ENCODE measurements at regions not wholly inside any gene's neighbourhood (a gene's known extent, or its start where the extent isn't known, plus 50 kb on each side); places are given as distances from the start of the nearest gene placed in this dataset.

DNA sequence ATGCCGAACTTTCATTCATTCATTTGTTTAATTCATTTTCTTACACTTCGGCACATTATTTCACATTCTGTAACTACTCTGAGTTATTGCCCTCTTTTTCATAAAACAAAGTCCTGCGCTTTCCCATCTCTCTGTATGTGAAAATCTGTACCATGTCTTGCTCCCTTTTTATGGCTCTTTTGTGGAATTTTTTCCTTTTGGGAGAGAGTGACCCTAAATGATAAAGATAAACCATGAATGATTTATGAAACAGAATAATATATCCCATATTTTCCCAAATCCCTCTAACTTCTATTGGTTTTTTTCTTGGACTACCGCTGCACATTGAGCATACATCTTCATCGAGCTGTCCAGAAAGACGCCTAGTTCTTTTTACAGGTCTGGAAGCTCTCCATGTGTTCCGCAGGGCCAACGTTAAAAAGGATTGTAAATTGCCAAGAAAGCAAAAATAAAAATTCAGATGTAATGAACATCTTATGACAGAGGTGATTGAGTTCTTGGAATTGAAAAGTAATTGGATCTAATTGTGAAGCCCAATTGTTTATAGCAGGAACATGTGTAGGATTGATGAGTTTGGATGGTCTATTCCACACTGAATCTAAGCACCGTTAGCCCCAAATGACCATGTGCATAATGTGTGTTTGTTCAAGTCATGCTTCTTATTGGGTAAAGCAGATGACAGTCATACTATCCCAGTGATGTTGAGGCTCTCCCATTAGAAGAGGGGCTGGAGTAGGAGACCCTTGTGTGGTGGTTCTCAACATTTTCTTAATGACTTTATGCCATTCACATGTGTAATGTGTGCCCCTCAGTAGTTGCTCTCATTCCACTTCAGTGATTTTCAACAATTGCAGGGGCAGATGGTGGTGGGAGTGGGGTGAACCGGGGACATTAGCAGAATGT, 378.9 kb downstream of the DLEU7 start:
- H2BK15ac ChIP-seq (ENCODE audit: low read depth, low read length), result no peak overlapping the region
- H2AFZ ChIP-seq (ENCODE audit: low read length), result no peak overlapping the region
- H4K20me1 ChIP-seq (ENCODE audit: control insufficient read depth, insufficient read depth, insufficient read length), result no peaks in the 10 kb centered on the region
- no peaks in the 10 kb centered on the region for H3K4me1 Mint-ChIP-seq
- H3K27ac Mint-ChIP-seq, result no peak overlapping the region
- DNase-seq, result no peak
- no peaks in the 10 kb centered on the region for H3K9me3 Mint-ChIP-seq
- H3K36me3 Mint-ChIP-seq (ENCODE audit: insufficient read depth in 1 of 3, low read depth in 3 of 3), result no peaks in the 10 kb centered on the region
- H3K4ac ChIP-seq (ENCODE audit: low read depth, low read length), result no peak overlapping the region
- no peak overlapping the region for H3K56ac ChIP-seq (ENCODE audit: insufficient read length, low read depth, low read length)
- H3K27ac ChIP-seq (ENCODE audit: insufficient read length, low read depth, low read length), result no peak overlapping the region
- WGBS (ENCODE audit: extremely low coverage, insufficient read length, low lambda C conversion rate), result no CpG with 5 or more reads among the region's 10 CpGs
- no peak overlapping the region for H3K14ac ChIP-seq (ENCODE audit: insufficient read depth, low read length)
- TF ChIP-seq, protein P1, sequence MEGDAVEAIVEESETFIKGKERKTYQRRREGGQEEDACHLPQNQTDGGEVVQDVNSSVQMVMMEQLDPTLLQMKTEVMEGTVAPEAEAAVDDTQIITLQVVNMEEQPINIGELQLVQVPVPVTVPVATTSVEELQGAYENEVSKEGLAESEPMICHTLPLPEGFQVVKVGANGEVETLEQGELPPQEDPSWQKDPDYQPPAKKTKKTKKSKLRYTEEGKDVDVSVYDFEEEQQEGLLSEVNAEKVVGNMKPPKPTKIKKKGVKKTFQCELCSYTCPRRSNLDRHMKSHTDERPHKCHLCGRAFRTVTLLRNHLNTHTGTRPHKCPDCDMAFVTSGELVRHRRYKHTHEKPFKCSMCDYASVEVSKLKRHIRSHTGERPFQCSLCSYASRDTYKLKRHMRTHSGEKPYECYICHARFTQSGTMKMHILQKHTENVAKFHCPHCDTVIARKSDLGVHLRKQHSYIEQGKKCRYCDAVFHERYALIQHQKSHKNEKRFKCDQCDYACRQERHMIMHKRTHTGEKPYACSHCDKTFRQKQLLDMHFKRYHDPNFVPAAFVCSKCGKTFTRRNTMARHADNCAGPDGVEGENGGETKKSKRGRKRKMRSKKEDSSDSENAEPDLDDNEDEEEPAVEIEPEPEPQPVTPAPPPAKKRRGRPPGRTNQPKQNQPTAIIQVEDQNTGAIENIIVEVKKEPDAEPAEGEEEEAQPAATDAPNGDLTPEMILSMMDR (conservative IDR thresholded peaks at IDR 0.05), result no peak
- no peaks in the 10 kb centered on the region for H3K9me3 ChIP-seq (ENCODE audit: control insufficient read depth, low read depth, low read length)
- peaks cover 2% of the 10 kb centered on the region; the same call in 1 of the 2 replicates for H3K79me2 ChIP-seq (ENCODE audit: insufficient read depth, low read length)
- no peaks in the 10 kb centered on the region for H3K4me1 ChIP-seq (ENCODE audit: insufficient read depth, low read length)
- H3K9ac ChIP-seq (ENCODE audit: extremely low read depth, insufficient read length, low read length), result no peak overlapping the region
- no peak overlapping the region for H4K8ac ChIP-seq (replicated peaks; ENCODE audit: insufficient read length, low read depth, low read length)
- H2BK12ac ChIP-seq (ENCODE audit: insufficient read length, low read depth, low read length), result no peak overlapping the region
- no peak overlapping the region for H3T11ph ChIP-seq (ENCODE audit: low read length)
- H3K18ac ChIP-seq (ENCODE audit: insufficient read length, low read depth, low read length), result no peak overlapping the region
- no peaks in the 10 kb centered on the region for H3K27me3 ChIP-seq (ENCODE audit: insufficient read depth, low read length)
- H2AK5ac ChIP-seq (ENCODE audit: insufficient read length, low read length), result no peak overlapping the region
- H2BK120ac ChIP-seq (ENCODE audit: low read depth, low read length, poor library complexity, severe bottlenecking), result no peak overlapping the region
- H3K23me2 ChIP-seq (ENCODE audit: insufficient read length, low read depth, low read length, poor library complexity, severe bottlenecking), result no peaks in the 10 kb centered on the region
- H4K5ac ChIP-seq (ENCODE audit: insufficient read length, low read depth, low read length), result no peak overlapping the region
- no peaks in the 10 kb centered on the region for H3K79me1 ChIP-seq (ENCODE audit: insufficient read depth, low read depth, low read length, poor library complexity, severe bottlenecking)
- no peak overlapping the region for H3K23ac ChIP-seq (ENCODE audit: insufficient read length, low read depth, low read length)
- no peak overlapping the region for H2BK20ac ChIP-seq (ENCODE audit: low read depth, low read length, poor library complexity, severe bottlenecking)
- no peak overlapping the region for H2BK5ac ChIP-seq (ENCODE audit: insufficient read length, low read length)
- no peak overlapping the region for H3K4me2 ChIP-seq (ENCODE audit: insufficient read depth, insufficient read length, low read length)
- H4K91ac ChIP-seq (ENCODE audit: insufficient read length, low read depth, low read length), result no peak overlapping the region
- H3K4me3 Mint-ChIP-seq, result no peak overlapping the region
- no peaks in the 10 kb centered on the region for H3K27me3 Mint-ChIP-seq (ENCODE audit: low read depth)

Data from H9 (cell line).